ENCODE measurements at regions not wholly inside any gene's neighbourhood (a gene's known extent, or its start where the extent isn't known, plus 50 kb on each side); places are given as distances from the start of the nearest gene placed in this dataset.
A peak's percentile ranks its signal among the peaks of the same experiment; 100 is the strongest.
"Not testable (repeated sequence)": the region's sequence is repeated elsewhere in the genome, so short reads cannot be mapped to it uniquely, and the experiment has no call there.

DNA sequence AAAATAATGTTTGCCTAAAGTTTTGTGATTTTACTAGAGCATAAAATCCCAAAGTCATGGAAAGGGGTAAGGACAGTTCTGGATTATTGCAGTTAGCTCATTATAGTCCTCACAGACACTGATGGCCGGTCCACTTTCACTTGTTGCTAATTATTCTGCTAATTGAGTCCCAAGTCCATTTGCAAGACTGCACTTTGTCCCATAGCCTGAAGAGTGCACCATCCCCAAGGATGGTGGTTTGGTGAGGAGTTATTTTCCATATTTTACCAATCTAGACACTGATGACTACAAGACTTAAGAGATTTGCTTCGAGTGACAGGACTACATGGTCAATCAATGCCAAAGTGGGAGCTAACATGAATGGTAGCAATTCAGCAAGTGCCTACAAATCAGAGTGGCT is 181.8 kb upstream of the CACNA2D1 start:
- no peak for DNase-seq (ENCODE audit: low read depth in 2 of 3, low spot score in 2 of 3)

DNA sequence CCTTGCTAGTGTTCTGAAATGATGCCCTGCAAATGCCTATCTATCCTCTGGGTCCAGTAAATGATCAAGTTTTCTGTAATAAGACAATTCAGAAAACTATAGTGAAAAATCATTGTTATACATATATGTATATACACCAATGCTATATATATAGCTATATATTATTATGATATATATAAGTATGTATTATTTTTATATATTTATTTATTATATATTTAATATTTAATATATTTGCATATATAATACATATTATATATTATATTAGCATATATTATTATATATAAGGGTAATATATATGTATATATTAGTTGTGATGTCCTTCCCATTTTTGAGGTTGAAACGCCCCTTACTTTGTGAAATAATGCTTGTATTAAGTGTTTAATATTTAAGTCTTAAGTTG is 181.4 kb upstream of the CACNA2D1 start:
- DNase-seq (ENCODE audit: low read depth in 2 of 3, low spot score in 2 of 3), result no peak

DNA sequence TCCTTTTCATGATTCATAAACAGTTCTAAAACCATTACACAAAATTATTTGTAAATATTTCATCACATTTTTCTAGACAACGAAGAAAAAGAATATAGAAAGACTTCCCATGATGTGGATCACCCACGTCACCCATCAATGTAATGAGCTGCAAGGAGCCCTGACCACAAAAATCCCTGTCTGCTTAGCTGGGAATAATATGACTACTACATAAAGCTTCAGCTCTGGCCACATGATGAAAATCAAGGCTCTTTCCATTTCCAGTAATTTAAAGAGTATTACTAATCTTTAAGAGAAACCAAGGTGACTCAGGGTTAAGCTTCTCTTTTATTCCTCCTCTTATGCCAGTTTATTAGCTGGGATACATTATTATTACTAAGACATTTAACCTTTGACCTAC is 180.8 kb upstream of the CACNA2D1 start:
- DNase-seq (ENCODE audit: low read depth in 2 of 3, low spot score in 2 of 3), result no peak

- no peak for DNase-seq (ENCODE audit: low read depth in 2 of 3, low spot score in 2 of 3)
These were observed 180.2 kb upstream of the CACNA2D1 start for GRCh38 chr7:82623812-82624211.

DNA sequence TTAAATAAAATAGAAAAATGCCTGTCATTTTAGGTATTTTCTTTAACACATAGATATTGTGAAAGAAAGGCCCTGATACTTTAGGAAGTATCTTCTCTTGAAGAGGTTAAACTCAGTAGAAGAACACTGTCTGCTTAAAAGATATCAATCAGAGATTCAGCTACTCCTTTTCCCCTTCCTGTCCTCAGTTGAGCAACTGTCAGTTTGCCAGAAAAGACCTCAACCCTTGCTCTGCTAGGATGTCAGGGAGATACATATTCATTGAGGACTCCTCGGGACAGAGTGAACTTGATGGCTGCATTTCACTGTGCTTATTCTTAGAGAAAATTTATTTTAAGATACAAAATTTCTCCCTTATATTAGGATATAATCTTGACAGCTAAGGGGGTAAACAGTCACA is 173.6 kb upstream of the CACNA2D1 start:
- no peak for DNase-seq (ENCODE audit: low read depth in 2 of 3, low spot score in 2 of 3)

DNA sequence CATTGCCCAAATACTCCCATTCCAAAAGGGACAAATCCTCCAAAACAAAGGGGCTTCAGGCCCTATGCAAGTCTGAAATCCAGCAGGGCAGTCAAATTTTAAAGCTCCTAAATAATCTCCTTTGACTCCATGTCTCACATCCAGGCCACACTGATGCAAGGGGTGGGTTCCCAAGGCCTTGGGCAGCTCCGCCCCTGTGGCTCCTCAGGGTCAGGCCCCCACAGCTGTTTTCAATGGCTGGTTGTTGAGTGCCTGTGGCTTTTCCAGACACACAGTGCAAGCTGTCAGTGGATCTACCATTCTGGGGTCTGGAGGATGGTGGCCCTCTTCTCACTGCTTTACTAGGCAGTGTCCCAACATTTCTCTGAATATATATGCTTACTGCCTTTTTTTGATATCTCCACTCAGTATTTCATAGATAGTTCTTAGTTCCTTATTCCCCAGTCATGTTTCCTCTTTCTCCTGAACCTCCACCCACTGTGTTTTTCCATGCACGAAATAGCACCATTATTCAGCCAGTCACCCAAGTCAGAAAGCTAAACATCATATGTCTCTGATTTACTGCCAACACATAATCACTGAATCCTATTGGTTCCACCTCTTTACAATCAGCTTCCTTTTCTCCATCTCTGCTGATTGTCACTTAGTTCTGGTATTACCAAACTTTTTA is 172.6 kb upstream of the CACNA2D1 start:
- DNase-seq (ENCODE audit: low read depth in 2 of 3, low spot score in 2 of 3), result no peak

DNA sequence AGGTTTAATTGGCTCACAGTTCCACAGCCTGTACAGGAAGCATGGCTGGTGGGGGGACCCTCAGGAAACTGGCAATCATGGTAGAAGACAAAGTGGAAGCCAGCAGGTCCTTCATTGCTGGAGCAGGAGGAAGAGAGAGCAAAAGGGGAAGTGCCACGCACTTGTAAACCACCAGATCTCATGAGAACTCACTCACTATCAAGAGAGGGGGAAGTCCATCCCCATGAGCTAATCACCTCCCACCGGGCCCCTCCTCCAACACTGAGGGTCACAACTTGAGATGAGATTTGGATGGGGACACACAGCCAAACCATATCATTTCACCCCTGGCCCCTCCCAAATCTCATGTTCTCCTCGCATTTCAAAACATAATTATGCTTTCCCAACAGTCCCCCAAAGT is 171.9 kb upstream of the CACNA2D1 start:
- peak in 2 of 3 donors; percentile 37 to 69 for DNase-seq (ENCODE audit: low read depth in 2 of 3, low spot score in 2 of 3)

DNA sequence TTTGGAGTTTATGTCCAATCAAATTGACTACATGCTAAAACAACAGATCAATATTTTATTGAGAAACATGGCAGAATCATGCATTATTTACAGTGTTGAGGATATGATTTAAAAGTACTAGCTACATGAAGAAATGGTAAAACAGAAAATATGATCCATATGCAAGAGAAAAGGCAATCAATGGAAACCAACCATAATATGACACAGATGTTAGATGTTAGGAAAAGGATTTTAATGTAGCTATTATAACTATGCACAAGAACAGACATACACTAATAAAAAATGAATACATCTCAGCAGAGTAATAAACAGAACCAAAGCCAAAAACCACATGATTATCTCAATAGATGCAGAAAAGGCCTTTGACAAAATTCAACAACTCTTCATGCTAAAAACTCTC is 166.2 kb upstream of the CACNA2D1 start:
- DNase-seq (ENCODE audit: low read depth in 2 of 3, low spot score in 2 of 3), result no peak

DNA sequence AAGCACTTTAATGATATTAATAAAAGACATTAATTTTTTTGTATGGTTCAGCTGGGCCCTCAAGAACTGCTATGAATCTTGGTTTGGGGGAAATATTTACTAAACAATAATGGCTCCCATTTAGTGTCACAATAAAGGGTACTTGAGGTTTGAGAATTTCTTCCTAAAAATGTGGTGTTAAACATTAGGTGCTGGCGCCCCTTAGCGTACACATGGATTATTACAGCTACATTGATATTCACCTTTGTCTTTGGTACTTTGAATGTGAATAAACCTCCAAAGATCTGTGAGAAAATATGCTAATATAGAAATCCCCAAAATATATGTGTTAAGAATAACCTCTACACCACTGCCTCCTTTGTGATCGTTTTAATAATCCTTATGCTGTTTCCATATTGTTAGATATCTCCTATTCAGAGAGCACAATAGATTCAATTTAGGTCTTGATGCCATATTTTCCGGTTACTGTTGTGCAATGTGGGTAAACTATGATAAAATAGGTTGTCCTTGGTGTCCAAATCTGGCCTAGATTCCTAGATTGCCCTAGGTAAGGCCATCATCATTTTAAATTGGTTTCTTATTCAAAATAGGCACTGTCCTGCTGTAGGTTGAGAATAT is 161.8 kb upstream of the CACNA2D1 start:
- DNase-seq (ENCODE audit: low read depth in 2 of 3, low spot score in 2 of 3), result peak in 2 of 3 donors; percentile 43 to 59

GRCh38 chr7:82602066-82602465 is 158.5 kb upstream of the CACNA2D1 start:
- DNase-seq (ENCODE audit: low read depth in 2 of 3, low spot score in 2 of 3), result no peak

GRCh38 chr7:82600531-82600930 is 157.0 kb upstream of the CACNA2D1 start:
- DNase-seq (ENCODE audit: low read depth in 2 of 3, low spot score in 2 of 3), result no peak

GRCh38 chr7:82599895-82600294 is 156.3 kb upstream of the CACNA2D1 start:
- no peak for DNase-seq (ENCODE audit: low read depth in 2 of 3, low spot score in 2 of 3)

DNA sequence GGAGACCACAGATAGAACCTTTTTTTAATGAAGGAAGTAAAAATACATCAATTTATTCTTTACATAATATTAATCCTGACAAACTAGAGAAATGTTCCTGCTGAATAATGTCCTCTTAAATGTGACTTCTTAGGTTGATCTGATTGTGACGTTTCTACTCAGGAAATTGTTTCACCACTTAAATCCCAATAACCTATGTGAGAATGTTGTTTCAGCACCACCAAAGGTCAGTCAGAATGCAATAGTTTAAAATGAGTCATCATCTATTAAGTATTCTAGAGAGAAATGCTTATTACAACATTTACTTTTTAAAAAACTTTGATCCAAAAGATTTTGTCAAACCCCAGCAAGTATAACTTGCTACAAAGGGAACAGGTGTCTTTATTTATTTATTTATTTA is 155.4 kb upstream of the CACNA2D1 start:
- DNase-seq (ENCODE audit: low read depth in 2 of 3, low spot score in 2 of 3), result no peak

GRCh38 chr7:82595795-82596194 is 152.2 kb upstream of the CACNA2D1 start:
- DNase-seq (ENCODE audit: low read depth in 2 of 3, low spot score in 2 of 3), result peak in 2 of 3 donors; percentile 77 to 89

GRCh38 chr7:82595176-82595575 is 151.6 kb upstream of the CACNA2D1 start:
- no peak for DNase-seq (ENCODE audit: low read depth in 2 of 3, low spot score in 2 of 3)

GRCh38 chr7:82594665-82595064 is 151.1 kb upstream of the CACNA2D1 start:
- no peak for DNase-seq (ENCODE audit: low read depth in 2 of 3, low spot score in 2 of 3)

DNA sequence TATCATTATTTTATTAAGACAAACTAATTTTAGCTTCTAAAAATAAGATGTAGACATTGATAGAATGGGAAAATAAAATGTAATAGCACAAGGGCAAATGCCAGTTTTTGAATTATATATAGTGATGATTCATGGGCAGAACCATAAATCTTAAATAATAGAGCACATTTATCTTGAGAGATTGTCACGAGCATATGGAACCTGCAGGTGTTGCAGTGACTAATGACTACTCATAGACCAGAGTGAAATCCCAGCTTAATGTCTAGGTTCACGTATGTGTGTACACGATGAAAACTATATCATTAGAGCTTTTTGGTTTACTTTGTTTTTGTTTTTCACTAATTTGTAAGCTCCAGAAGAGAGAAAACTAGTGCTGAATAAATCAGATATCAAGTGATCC is 150.2 kb upstream of the CACNA2D1 start:
- DNase-seq (ENCODE audit: low read depth in 2 of 3, low spot score in 2 of 3), result peak in 2 of 3 donors; percentile 36 to 39

DNA sequence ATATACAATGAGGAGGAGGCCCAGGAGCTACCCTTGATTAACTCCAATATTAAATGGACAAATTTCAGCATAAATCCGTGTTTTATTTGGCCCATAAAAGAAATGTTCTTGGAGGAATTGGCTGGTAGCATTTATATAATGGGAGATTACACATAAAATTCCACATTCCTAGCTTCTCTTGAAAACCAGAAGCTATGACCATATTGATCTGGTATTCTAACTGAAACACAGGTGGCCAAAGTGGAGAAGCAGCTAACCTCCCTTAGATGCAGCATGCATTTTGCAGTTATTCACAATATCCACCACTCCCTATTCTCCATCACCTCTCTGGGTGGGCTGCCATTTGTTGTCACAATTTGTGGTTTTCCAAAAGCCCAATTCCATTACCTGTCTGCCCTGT is 148.8 kb upstream of the CACNA2D1 start:
- no peak for DNase-seq (ENCODE audit: low read depth in 2 of 3, low spot score in 2 of 3)

DNA sequence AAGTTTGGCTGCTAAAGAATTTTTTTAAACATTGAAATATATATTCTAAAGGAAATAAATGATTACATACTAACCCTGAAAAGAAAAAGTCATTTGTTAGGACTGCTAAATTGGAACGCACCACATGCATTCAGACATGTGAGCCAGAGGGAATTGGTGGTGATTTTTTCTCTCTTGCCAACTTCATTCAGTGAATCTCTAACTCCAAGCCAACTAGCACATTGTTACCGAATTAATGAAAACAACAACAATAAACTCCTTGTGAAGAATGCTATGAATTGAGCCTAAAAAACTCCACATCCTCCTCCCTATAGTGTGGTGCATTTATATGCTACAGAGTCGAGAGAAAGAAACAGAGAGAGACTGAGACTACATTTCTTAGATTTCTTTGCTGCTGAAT is 135.5 kb upstream of the CACNA2D1 start:
- DNase-seq (ENCODE audit: low read depth in 2 of 3, low spot score in 2 of 3), result no peak

DNA sequence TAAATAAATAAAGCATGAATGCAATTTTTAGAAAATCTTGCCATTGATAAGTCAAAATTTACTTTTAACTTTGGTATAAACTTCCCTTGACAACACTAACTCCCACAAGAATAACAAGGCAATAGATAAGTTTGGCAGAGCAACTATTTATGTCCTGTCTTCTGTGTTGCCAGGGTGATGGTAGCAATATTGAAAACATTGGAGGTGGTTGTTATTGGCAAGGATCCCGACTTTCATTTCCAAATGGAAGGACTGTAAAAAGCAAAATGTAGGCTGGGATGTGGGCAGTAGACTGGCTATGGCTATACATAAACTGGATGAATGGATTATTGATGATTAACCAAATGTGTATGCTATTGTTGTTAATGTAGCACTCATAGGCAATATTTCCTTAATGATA is 134.9 kb upstream of the CACNA2D1 start:
- peak in 1 of 3 donors; percentile 8 for DNase-seq (ENCODE audit: low read depth in 2 of 3, low spot score in 2 of 3)

- peak; percentile 7 to 86 (median 75) for DNase-seq (ENCODE audit: low read depth in 2 of 3, low spot score in 2 of 3)
These were observed 128.8 kb upstream of the CACNA2D1 start for GRCh38 chr7:82572195-82572880.

DNA sequence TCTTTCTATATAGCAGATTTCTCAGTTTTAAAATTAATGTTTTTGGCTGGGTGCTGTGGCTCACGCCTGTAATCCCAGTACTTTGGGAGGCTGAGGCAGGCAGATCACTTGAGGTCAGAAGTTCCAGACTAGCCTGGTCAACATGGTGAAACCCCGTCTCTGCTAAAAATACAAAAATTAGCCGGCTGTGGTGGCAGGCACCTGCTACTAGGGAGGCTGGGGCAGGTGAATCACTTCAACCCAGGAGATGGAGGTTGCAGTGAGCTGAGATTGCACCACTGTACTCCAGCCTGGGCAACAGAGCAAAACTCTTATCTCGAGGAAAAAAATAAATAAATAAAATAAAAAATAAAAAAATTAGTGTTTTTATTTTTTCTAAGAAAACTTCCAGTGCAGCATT is 127.5 kb upstream of the CACNA2D1 start:
- DNase-seq (ENCODE audit: low read depth in 2 of 3, low spot score in 2 of 3), result not testable (repeated sequence)

Measured in hematopoietic multipotent progenitor cell (in vitro differentiated cells).